ENCODE measurements at regions not wholly inside any gene's neighbourhood (a gene's known extent, or its start where the extent isn't known, plus 50 kb on each side); places are given as distances from the start of the nearest gene placed in this dataset.

- TF ChIP-seq, protein P1, sequence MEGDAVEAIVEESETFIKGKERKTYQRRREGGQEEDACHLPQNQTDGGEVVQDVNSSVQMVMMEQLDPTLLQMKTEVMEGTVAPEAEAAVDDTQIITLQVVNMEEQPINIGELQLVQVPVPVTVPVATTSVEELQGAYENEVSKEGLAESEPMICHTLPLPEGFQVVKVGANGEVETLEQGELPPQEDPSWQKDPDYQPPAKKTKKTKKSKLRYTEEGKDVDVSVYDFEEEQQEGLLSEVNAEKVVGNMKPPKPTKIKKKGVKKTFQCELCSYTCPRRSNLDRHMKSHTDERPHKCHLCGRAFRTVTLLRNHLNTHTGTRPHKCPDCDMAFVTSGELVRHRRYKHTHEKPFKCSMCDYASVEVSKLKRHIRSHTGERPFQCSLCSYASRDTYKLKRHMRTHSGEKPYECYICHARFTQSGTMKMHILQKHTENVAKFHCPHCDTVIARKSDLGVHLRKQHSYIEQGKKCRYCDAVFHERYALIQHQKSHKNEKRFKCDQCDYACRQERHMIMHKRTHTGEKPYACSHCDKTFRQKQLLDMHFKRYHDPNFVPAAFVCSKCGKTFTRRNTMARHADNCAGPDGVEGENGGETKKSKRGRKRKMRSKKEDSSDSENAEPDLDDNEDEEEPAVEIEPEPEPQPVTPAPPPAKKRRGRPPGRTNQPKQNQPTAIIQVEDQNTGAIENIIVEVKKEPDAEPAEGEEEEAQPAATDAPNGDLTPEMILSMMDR (IDR thresholded peaks at IDR 0.05) = no peak
- TF ChIP-seq POLR2A (IDR thresholded peaks at IDR 0.05) = no peak
These were observed 329.1 kb upstream of the ROBO1 start for GRCh38 chr3:80096909-80097308.
